ENCODE measurements at regions not wholly inside any gene's neighbourhood (a gene's known extent, or its start where the extent isn't known, plus 50 kb on each side); places are given as distances from the start of the nearest gene placed in this dataset.

DNA sequence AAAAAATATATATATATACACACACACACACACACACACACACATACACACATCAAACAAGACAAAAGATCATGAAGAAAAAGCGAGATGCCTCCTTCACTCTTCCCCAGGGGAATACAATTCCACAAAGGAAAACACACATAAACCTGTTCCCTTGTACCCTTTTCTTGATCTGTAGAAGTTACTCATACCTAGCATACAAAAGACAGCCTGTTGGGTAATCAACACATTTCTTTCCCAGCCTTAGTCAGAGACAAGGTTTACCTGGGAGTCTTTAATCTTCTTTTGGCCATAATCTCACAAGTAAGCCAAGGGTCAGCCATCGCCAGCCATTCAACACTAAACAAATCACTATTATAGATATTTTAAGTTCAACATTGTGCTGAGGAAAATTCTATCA, 407.0 kb downstream of the SUCLG1 start:
- no peak for DNase-seq
- Histone ChIP-seq H3K27ac (no peak overlapping the region), H3K4me1 (ENCODE audit: insufficient read depth) (no peaks in the 10 kb centered on the region), H3K9me3 (no peaks in the 10 kb centered on the region), H3K27me3 (no peaks in the 10 kb centered on the region), H3K4me3 (no peak overlapping the region), H3K36me3 (no peaks in the 10 kb centered on the region)
- TF ChIP-seq POLR2A (IDR thresholded peaks at IDR 0.05): no peak
- TF ChIP-seq EP300 (IDR thresholded peaks at IDR 0.05): no peak
- TF ChIP-seq, protein P1, sequence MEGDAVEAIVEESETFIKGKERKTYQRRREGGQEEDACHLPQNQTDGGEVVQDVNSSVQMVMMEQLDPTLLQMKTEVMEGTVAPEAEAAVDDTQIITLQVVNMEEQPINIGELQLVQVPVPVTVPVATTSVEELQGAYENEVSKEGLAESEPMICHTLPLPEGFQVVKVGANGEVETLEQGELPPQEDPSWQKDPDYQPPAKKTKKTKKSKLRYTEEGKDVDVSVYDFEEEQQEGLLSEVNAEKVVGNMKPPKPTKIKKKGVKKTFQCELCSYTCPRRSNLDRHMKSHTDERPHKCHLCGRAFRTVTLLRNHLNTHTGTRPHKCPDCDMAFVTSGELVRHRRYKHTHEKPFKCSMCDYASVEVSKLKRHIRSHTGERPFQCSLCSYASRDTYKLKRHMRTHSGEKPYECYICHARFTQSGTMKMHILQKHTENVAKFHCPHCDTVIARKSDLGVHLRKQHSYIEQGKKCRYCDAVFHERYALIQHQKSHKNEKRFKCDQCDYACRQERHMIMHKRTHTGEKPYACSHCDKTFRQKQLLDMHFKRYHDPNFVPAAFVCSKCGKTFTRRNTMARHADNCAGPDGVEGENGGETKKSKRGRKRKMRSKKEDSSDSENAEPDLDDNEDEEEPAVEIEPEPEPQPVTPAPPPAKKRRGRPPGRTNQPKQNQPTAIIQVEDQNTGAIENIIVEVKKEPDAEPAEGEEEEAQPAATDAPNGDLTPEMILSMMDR (IDR thresholded peaks at IDR 0.05): no peak
- intact Hi-C loops (cut with DNase I): no loop called here
- 87 to 88% (median 87%) methylated on average over 2 of the region's 2 CpGs for WGBS, 3 donors

DNA sequence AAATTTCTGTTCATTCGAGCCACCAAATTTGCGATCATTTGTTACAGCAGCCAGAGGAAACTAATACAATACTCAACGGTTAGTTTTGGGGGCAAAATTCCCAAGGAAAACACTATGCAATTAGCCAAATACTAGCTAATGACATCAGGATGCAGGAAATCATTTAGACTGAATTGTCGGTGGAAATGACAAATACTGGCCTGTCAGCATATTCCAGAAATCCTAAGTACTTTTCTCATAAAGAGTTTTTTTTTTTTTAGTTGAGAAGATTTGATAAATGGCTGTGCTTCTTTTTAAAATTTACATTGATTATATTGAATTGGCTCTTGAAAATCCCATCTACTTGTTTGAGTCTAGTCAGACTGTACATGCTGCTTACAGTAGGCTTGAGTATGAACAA, 410.1 kb downstream of the SUCLG1 start:
- Histone ChIP-seq H3K27me3 (no peaks in the 10 kb centered on the region), H3K4me1 (ENCODE audit: insufficient read depth) (no peaks in the 10 kb centered on the region), H3K4me3 (no peak overlapping the region), H3K9me3 (no peaks in the 10 kb centered on the region), H3K27ac (no peak overlapping the region), H3K36me3 (no peaks in the 10 kb centered on the region)
- intact Hi-C loops (cut with DNase I): no loop called here
- TF ChIP-seq POLR2A (IDR thresholded peaks at IDR 0.05) (no peak), EP300 (IDR thresholded peaks at IDR 0.05) (no peak)
- TF ChIP-seq, protein P1 (IDR thresholded peaks at IDR 0.05): no peak
- no peak for DNase-seq
- WGBS, 3 donors: 80 to 83% (median 82%) methylated on average over 4 of the region's 4 CpGs

DNA sequence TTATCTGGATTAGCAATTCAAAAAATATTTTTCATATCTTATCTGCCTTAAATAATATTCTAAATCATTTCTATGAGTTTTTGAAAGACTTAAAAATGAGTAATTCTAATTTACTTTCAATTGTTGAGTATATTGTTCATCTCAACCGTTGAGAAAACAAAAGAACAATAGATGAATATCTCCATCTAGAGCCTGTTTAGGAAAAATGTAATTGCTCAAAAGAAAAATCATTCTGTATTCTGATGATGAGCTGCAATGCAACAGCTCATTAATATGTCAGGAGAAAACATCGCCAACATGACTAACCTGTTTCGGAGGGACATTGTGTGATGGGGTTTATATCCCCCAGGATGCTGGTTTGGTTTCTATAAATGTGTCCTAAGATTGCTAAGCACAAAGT, 417.6 kb downstream of the SUCLG1 start:
- no peak for DNase-seq
- Histone ChIP-seq H3K4me1 (ENCODE audit: insufficient read depth) (no peaks in the 10 kb centered on the region), H3K9me3 (no peaks in the 10 kb centered on the region), H3K27me3 (no peaks in the 10 kb centered on the region), H3K4me3 (no peak overlapping the region), H3K36me3 (no peaks in the 10 kb centered on the region), H3K27ac (no peak overlapping the region)
- TF ChIP-seq POLR2A (IDR thresholded peaks at IDR 0.05) (no peak), EP300 (IDR thresholded peaks at IDR 0.05) (no peak)
- TF ChIP-seq, protein P1 (IDR thresholded peaks at IDR 0.05): no peak
- 60 to 73% (median 67%) methylated on average over 3 of the region's 3 CpGs for WGBS, 3 donors
- intact Hi-C loops (cut with DNase I): no loop called here

DNA sequence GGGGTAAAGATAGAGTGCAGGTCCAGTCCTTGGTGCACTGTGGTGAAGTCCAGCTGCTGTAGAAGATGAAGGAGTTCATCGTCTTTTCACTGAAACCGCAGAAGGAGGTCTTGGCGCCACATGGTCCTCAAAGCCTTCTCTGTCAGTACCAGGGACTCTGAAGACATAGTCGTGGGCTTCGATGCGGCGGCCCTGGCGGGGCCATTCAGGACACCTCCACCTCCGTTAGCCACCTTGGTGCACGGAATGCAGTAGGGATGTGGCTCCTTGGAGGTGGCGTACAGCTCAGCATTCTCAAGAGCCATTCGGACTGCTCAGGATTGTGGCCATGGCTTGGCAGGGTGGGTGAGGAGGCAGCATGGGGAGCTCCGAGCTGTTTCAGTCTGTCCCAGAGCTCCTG, 418.8 kb downstream of the SUCLG1 start:
- Histone ChIP-seq H3K9me3 (no peaks in the 10 kb centered on the region), H3K27ac (no peak overlapping the region), H3K4me3 (no peak overlapping the region), H3K36me3 (no peaks in the 10 kb centered on the region), H3K4me1 (ENCODE audit: insufficient read depth) (no peaks in the 10 kb centered on the region), H3K27me3 (no peaks in the 10 kb centered on the region)
- DNase-seq: no peak
- TF ChIP-seq EP300 (IDR thresholded peaks at IDR 0.05): no peak
- TF ChIP-seq, protein P1 (IDR thresholded peaks at IDR 0.05): no peak
- no peak for TF ChIP-seq POLR2A (IDR thresholded peaks at IDR 0.05)
- 94 to 95% (median 94%) methylated on average over 13 of the region's 13 CpGs for WGBS, 3 donors
- intact Hi-C loops (cut with DNase I): no loop called here

DNA sequence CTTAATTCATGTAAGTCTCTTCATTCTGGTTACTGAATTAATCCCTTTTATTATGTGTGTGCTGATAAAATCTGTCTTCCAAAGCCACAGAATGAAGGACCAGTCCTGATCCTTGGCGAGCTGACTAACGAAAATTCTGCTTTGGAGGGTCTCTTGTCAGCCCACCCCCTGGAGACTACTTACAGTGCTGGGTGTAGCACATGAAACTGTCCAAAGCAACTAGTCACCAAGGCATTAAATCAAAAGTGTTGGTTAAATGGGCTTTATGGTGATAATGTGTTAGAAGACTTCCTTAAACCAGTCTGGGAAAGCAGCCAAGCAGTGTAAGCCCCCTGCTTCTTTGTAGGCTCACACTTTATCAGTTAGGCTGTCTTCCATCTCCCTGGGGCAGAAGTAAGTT, 420.2 kb downstream of the SUCLG1 start:
- 43 to 59% (median 53%) methylated on average over 2 of the region's 2 CpGs for WGBS, 3 donors
- TF ChIP-seq POLR2A (IDR thresholded peaks at IDR 0.05) (no peak), EP300 (IDR thresholded peaks at IDR 0.05) (no peak)
- TF ChIP-seq, protein P1 (IDR thresholded peaks at IDR 0.05): no peak
- Histone ChIP-seq H3K27me3 (no peaks in the 10 kb centered on the region), H3K9me3 (no peaks in the 10 kb centered on the region), H3K4me3 (no peak overlapping the region), H3K36me3 (no peaks in the 10 kb centered on the region), H3K27ac (no peak overlapping the region), H3K4me1 (ENCODE audit: insufficient read depth) (no peaks in the 10 kb centered on the region)
- intact Hi-C loops (cut with DNase I): no loop called here
- no peak for DNase-seq

Measured in ovary (tissue), 7 donors.